Activated naive CD4-positive, alpha-beta T cell treated with anti-CD3 and anti-CD28 coated beads, Interleukin-2, amount 50 U/mL, for 24 hours (primary cell): ENCODE measurements at regions not wholly inside any gene's neighbourhood (a gene's known extent, or its start where the extent isn't known, plus 50 kb on each side); places are given as distances from the start of the nearest gene placed in this dataset.

Source experiments
- H3K27ac Mint-ChIP-seq: one replicate; pipeline ENCODE4 v1.8.0; 2021; ENCODE audit warnings: mild to moderate bottlenecking, mixed read lengths
- H3K27me3 Mint-ChIP-seq: one replicate; pipeline ENCODE4 v1.8.0; 2021; ENCODE audit warnings: mixed read lengths
- H3K36me3 Mint-ChIP-seq: one replicate; pipeline ENCODE4 v1.8.0; 2021; ENCODE audit warnings: mixed read lengths
- H3K4me1 Mint-ChIP-seq: one replicate; pipeline ENCODE4 v1.8.0; 2021; ENCODE audit warnings: mixed read lengths
- H3K4me3 Mint-ChIP-seq: one replicate; pipeline ENCODE4 v1.8.0; 2021; ENCODE audit warnings: mild to moderate bottlenecking, mixed read lengths
- H3K9me3 Mint-ChIP-seq: one replicate; pipeline ENCODE4 v1.8.0; 2021; ENCODE audit warnings: mixed read lengths

DNA sequence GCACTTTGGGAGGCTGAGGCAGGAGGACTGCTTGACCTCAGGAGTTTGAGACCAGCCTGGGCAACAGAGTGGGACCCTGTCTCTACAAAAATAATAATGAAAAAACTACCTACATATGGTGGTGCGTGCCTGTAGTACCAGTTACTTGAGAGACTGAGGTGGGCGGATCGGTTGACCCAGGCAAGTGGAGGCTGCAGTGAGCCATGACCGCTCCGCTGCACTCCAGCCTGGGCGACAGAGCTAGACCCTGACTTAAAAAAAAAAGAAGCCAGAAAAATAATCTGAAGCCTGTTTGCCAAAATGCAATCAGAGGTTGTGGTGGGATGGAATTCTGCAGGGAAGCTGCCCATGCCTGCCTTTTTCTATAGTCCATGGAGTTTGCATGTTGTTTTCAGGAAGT, 50.4 kb upstream of the GGTA1 start:
- H3K36me3 Mint-ChIP-seq = no peaks in the 10 kb centered on the region
- H3K9me3 Mint-ChIP-seq = no peaks in the 10 kb centered on the region
- peaks cover 5% of the 10 kb centered on the region for H3K4me1 Mint-ChIP-seq
- H3K27ac Mint-ChIP-seq = no peak overlapping the region
- H3K4me3 Mint-ChIP-seq = no peak overlapping the region
- H3K27me3 Mint-ChIP-seq = peaks cover 19% of the 10 kb centered on the region

GRCh38 chr9:121550569-121551512, 51.2 kb upstream of the GGTA1 start:
- H3K4me3 Mint-ChIP-seq = no peak overlapping the region
- peaks cover 5% of the 10 kb centered on the region for H3K4me1 Mint-ChIP-seq
- H3K27ac Mint-ChIP-seq = no peak overlapping the region
- no peaks in the 10 kb centered on the region for H3K36me3 Mint-ChIP-seq
- H3K27me3 Mint-ChIP-seq = peaks cover 19% of the 10 kb centered on the region
- H3K9me3 Mint-ChIP-seq = no peaks in the 10 kb centered on the region

DNA sequence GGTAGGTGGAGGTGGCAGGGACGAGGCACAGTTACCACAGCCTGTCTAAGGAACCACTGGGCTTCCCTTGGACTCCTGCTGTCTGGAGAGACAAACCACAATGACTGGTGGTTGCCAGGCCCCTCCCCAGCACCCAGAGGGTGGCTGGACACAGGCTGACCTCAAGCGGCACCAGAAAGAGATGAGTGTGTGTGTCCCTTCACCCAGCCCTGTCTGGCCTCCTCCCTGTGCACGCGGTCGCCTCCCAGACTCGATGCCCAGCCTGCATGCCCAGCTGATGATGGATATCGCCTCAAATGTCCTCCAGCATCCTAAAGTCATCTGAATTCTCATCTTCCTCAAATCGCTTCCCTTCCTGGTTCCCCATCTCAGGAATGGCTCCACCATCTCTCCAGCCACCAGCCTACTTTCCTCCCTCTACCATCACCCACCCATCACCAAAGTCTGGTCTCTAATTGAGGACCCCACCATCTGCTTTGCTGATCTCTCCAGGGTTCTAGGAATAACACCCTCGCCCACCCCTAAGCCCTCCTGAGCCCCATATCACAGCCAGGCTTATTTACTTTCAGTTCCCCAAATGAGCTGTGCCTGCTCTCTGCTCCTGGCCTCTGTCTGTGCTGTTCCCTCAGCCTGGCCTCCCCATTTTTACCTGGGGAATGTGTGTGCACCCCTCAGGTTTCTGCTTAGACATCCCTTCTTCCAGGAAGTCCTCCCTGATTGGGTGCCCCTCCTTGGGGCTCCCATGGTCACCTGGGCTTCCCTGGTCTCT, 52.5 kb upstream of the GGTA1 start:
- no peak overlapping the region for H3K27ac Mint-ChIP-seq
- peaks cover 16% of the 10 kb centered on the region for H3K27me3 Mint-ChIP-seq
- H3K4me3 Mint-ChIP-seq = no peak overlapping the region
- no peaks in the 10 kb centered on the region for H3K9me3 Mint-ChIP-seq
- no peaks in the 10 kb centered on the region for H3K36me3 Mint-ChIP-seq
- H3K4me1 Mint-ChIP-seq = peaks cover 5% of the 10 kb centered on the region

GRCh38 chr9:121556082-121556481, 56.4 kb upstream of the GGTA1 start:
- H3K36me3 Mint-ChIP-seq = no peaks in the 10 kb centered on the region
- no peak overlapping the region for H3K4me3 Mint-ChIP-seq
- no peak overlapping the region for H3K27ac Mint-ChIP-seq
- H3K27me3 Mint-ChIP-seq = peaks cover 6% of the 10 kb centered on the region
- peaks cover 1% of the 10 kb centered on the region for H3K4me1 Mint-ChIP-seq
- no peaks in the 10 kb centered on the region for H3K9me3 Mint-ChIP-seq

- no peaks in the 10 kb centered on the region for H3K9me3 Mint-ChIP-seq
- peaks cover 3% of the 10 kb centered on the region for H3K27me3 Mint-ChIP-seq
Measured at GRCh38 chr9:121556580-121556979, 56.9 kb upstream of the GGTA1 start.

DNA sequence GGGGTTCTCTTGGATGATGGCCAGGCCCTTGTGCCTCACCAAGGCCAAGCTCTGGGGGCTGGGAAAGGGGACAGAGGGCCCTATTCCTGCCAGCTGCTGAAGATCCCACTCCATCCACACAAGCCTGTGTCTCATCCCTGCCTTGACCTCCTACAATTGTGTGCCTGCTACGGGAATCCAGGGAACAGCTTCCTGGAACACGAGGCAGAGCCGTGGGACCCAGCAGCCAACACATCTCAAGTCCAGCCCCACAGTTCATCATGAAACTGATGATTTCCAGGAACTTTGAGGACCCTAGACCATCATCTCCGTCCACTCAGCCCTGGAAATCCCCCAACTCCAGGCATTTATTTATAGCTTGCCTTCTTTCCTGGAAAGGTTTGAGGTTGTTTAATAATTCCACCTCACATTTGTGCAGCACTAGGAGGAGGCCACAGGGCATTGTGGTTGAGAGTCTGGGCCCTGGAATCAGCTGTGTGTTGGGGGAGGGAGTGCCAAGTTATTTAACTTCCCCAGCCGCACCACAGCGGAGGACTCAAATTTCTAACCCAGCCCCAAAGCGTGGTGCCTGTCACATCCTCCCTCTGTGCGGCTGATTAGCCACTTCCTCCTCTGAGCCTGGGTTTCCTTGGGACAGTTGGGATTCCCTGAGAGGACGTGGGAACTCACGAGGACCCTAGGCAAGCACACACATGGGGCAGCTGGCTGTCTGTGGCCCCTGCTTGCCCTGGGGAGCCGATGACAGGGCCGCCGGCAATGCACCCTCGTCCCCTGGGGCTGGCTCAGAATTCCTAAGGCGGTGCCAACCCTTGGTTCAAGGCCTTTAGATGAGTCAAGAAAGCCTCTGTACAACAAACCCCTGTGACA, 58.2 kb upstream of the GGTA1 start:
- H3K27ac Mint-ChIP-seq = no peak overlapping the region
- no peak overlapping the region for H3K4me3 Mint-ChIP-seq
- H3K27me3 Mint-ChIP-seq = no peaks in the 10 kb centered on the region
- H3K9me3 Mint-ChIP-seq = no peaks in the 10 kb centered on the region
- no peaks in the 10 kb centered on the region for H3K4me1 Mint-ChIP-seq
- H3K36me3 Mint-ChIP-seq = no peaks in the 10 kb centered on the region

More at GRCh38 chr9:121556580-121556979, 56.9 kb upstream of the GGTA1 start:
- Mint-ChIP-seq H3K4me1 (no peaks in the 10 kb centered on the region), H3K27ac (no peak overlapping the region), H3K36me3 (no peaks in the 10 kb centered on the region), H3K4me3 (no peak overlapping the region)

- Mint-ChIP-seq H3K9me3 (no peaks in the 10 kb centered on the region), H3K36me3 (no peaks in the 10 kb centered on the region), H3K4me1 (no peaks in the 10 kb centered on the region), H3K27me3 (no peaks in the 10 kb centered on the region), H3K4me3 (no peak overlapping the region), H3K27ac (no peak overlapping the region)
Measured at GRCh38 chr9:121558473-121558872, 58.8 kb upstream of the GGTA1 start.

GRCh38 chr9:121559183-121559582, 59.5 kb upstream of the GGTA1 start:
- H3K27me3 Mint-ChIP-seq = no peaks in the 10 kb centered on the region
- H3K4me1 Mint-ChIP-seq = no peaks in the 10 kb centered on the region
- H3K36me3 Mint-ChIP-seq = no peaks in the 10 kb centered on the region
- H3K9me3 Mint-ChIP-seq = no peaks in the 10 kb centered on the region
- H3K27ac Mint-ChIP-seq = no peak overlapping the region
- no peak overlapping the region for H3K4me3 Mint-ChIP-seq

DNA sequence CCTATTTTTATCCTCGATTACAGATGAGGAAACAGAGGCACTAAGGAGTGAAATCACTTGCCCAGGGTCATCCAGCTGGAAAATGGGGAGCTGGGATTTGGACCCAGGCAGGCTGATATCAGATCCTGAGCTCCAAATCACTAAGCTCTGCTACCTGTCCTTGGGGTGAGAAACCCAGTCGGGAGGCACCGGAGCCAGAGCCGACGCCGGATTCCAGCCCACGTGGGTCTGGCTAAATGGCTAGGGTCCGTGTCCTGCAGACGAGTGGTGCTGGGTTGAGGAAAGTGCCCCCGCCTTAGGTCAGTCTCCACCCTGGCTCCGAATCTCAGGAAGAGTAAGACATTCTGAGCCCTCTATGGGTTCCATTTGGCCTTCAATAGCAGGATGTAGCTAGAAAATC, 61.3 kb upstream of the GGTA1 start:
- Mint-ChIP-seq H3K27me3 (peaks cover 1% of the 10 kb centered on the region), H3K9me3 (no peaks in the 10 kb centered on the region), H3K4me3 (no peak overlapping the region), H3K4me1 (no peaks in the 10 kb centered on the region), H3K27ac (no peak overlapping the region), H3K36me3 (no peaks in the 10 kb centered on the region)

- Mint-ChIP-seq H3K27ac (no peak overlapping the region), H3K36me3 (no peaks in the 10 kb centered on the region), H3K9me3 (no peaks in the 10 kb centered on the region), H3K4me1 (no peaks in the 10 kb centered on the region), H3K4me3 (no peak overlapping the region), H3K27me3 (peaks cover 3% of the 10 kb centered on the region)
Measured at GRCh38 chr9:121561385-121562222, 62.0 kb upstream of the GGTA1 start.

- peaks cover 3% of the 10 kb centered on the region for H3K27me3 Mint-ChIP-seq
- H3K9me3 Mint-ChIP-seq = no peaks in the 10 kb centered on the region
- H3K27ac Mint-ChIP-seq = no peak overlapping the region
- H3K36me3 Mint-ChIP-seq = no peaks in the 10 kb centered on the region
- H3K4me1 Mint-ChIP-seq = no peaks in the 10 kb centered on the region
- H3K4me3 Mint-ChIP-seq = no peak overlapping the region
Measured at GRCh38 chr9:121562301-121562700, 62.7 kb upstream of the GGTA1 start.

- no peaks in the 10 kb centered on the region for H3K4me1 Mint-ChIP-seq
- H3K4me3 Mint-ChIP-seq = no peak overlapping the region
- peaks cover 3% of the 10 kb centered on the region for H3K27me3 Mint-ChIP-seq
- H3K36me3 Mint-ChIP-seq = no peaks in the 10 kb centered on the region
- no peaks in the 10 kb centered on the region for H3K9me3 Mint-ChIP-seq
- H3K27ac Mint-ChIP-seq = no peak overlapping the region
Measured at GRCh38 chr9:121563425-121563824, 63.8 kb upstream of the GGTA1 start.

GRCh38 chr9:121563881-121564460, 64.3 kb upstream of the GGTA1 start:
- Mint-ChIP-seq H3K4me3 (no peak overlapping the region), H3K36me3 (no peaks in the 10 kb centered on the region), H3K27me3 (peaks cover 3% of the 10 kb centered on the region), H3K4me1 (no peaks in the 10 kb centered on the region), H3K9me3 (no peaks in the 10 kb centered on the region), H3K27ac (no peak overlapping the region)

DNA sequence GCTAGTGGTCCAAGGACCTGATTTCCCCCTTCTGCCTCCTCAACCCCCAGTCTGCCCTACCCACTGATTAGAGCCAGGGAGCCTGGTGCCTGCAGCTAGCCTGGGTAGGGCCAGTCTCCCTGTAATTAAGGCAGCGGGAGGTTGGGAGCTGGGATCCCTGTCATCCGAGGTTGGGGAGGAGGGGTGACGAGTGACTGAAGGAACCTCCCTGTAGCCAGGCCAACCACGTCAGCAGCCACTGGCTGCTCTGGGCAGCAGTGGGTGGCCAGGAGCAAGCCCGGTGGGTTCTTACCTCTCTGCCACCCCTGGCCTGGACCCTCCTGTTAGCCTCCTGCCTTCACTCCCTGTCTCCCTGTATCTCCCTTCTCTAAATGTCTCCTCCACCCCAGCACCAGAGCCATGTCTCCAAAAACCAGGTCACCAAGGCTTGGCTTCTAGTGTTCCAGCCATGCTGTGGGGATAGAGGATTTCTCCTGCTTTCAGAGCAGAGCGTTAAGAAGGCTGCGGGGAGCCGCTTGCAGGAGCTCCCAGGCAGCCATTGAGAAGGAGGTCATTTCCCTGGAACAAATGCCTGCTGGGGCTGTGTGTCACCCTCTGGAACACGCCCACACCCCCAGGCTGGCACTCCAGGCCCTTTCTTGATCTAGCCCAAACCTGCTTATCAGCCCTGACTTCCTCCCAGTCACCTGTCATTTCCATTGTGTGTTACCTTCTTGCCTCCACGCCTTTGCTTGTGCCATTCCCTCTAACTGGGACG, 65.0 kb upstream of the GGTA1 start:
- H3K4me1 Mint-ChIP-seq = no peaks in the 10 kb centered on the region
- H3K36me3 Mint-ChIP-seq = no peaks in the 10 kb centered on the region
- H3K9me3 Mint-ChIP-seq = no peaks in the 10 kb centered on the region
- peaks cover 3% of the 10 kb centered on the region for H3K27me3 Mint-ChIP-seq
- peak overlapping the region; percentile 8 for H3K27ac Mint-ChIP-seq
- no peak overlapping the region for H3K4me3 Mint-ChIP-seq
